TTC549 (cell line): ENCODE measurements at regions not wholly inside any gene's neighbourhood (a gene's known extent, or its start where the extent isn't known, plus 50 kb on each side); places are given as distances from the start of the nearest gene placed in this dataset.
"Not testable (repeated sequence)": the region's sequence is repeated elsewhere in the genome, so short reads cannot be mapped to it uniquely, and the experiment has no call there.

Experiments used
- FAIRE-seq: peaks from 2 replicates; lab custom pipeline; 2012; peaks lifted over from hg19 to GRCh38; lab: Jason Lieb, UNC

DNA sequence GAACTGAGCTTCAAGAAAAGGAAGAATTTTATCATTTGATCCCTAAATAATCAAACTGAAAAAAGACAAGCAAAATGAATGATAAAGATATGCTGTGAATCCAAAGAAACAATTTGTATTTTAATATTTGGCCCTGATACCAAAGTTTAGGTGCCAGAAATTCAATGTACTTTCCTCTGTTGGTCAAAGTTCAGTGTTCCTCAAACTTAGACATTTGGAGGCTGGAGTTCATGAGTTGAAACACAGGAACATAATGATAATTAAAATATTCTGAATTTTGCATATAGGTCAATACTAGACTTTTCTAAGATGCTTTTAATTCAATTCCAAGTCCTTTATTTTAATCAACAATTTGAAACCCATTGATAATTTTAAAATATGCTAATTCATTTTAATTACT, 1007.7 kb upstream of the ATXN7L3B start:
- FAIRE-seq = no peak

DNA sequence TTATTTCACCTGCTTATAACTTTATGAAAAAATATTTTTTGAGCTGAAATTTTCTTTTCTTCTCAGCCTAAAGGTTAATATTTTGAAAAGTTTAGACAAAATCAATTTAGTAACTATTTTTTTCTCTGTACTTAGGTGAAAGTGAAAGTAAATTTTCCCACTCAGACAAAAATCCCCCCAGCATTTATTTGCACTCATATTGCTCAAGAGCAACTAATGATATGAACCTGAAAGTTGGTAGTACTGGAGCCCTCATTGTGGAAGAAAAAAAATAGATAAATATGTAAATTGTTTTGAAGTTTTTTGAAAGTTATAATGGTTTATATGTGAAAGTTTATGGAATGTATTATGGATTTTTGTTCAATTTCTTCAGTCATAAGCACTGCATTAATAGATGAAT, 1005.9 kb upstream of the ATXN7L3B start:
- no peak for FAIRE-seq

DNA sequence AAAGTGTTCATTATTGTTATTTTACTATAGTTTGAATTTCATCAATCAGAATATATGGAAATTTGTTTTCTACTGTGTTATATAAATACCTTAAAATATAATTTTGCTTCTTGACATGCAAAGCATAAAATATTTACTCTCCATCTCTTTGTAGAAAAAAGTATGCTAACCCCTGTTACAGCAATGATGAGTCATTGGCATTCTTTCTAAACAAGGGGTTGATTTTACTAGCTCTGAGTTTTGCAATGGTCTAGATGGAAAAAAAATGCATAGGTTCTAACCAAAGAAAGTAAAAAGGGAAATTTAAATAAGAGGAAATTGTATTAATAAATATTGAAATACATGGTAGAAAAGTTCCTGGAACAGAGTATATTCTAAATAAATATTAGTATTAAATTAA, 990.2 kb upstream of the ATXN7L3B start:
- FAIRE-seq = no peak

DNA sequence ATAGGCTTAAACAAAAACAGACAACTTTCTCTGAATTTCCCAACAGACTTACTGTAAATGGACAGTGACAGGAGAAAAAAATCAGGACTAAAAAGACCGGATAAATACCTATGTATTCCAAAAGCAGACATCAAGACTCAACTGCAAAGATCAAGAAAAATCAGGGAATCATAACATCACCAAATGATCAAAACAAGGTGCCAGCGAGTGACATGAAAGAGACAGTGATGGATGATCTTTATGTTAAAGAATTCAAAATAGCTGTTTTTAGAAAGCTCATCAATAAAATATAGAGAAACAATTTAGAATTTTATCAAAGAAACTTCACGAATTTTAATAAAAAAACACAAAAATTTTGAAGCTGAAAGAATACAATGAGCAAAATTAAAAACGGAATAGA, 952.5 kb upstream of the ATXN7L3B start:
- FAIRE-seq = no peak

DNA sequence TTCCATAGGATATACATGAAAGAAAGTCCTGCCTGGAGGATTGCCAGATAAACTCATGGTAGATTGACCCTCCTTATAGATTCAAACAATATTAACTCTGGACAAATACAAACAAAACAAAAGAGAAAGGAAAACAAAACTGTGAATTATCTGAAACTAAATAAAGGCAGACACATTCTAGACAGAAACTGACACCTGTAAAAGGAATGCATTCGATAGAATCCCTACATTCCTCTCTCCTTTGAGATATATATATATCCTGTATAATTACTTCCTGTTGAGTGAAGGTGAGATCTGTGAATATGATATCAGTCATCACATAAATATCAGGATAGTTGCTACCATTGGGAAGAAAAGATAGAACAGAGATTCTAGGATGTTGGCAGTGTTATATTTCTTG, 948.4 kb upstream of the ATXN7L3B start:
- FAIRE-seq = no peak

DNA sequence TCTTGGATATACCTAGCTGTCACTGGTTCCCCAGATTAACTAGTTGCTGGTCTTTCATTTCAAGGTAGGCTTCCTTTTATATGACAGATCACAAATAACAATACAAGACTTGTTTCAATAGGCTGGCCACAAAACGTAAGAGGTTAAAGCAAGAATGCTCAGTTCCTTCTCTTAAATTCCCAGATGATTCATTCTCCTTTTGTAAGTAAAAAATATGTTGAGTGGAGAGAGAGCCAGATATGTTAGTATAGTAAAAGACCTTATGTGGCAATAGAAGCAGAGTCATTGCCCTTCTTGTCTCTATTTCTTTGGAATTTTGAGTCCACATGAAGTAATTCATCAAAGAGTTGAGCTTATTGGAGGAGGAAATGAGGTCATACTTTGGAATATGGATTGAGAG, 939.0 kb upstream of the ATXN7L3B start:
- FAIRE-seq = no peak

DNA sequence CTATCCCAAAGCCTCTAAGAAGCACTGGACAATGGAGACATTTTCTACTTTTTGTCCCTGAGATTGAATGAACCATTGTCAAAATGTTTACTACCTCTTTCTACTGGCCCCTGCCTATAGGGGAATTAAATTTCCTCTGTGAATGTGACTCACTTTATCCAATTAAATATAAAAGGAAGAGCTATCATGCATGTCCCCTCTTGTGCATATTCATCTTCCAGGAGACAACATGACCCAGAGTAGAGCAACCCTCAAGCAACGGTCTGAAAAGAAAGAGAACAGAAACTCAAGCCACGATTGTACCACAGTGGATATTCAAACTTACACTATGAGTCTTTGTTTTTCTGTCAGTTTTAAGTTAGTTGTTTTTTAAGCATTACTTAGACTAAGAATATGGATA, 938.4 kb upstream of the ATXN7L3B start:
- no peak for FAIRE-seq

DNA sequence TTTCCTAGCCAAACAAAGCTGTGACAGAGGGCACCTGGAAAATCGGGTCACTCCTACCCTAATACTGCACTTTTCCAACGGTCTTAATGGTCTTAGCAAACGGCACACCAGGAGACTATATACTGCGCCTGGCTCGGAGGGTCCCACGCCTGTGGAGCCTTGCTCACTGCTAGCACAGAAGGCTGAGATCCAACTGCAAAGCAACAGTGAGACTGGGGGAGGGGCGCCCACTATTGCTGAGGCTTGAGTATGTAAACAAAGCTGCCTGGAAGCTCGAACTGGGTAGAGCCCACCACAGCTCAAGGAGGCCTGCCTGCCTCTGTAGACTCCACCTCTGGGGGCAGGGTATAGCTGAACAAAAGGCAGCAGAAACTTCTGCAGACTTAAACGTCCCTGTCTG, 931.7 kb upstream of the ATXN7L3B start:
- not testable (repeated sequence) for FAIRE-seq

DNA sequence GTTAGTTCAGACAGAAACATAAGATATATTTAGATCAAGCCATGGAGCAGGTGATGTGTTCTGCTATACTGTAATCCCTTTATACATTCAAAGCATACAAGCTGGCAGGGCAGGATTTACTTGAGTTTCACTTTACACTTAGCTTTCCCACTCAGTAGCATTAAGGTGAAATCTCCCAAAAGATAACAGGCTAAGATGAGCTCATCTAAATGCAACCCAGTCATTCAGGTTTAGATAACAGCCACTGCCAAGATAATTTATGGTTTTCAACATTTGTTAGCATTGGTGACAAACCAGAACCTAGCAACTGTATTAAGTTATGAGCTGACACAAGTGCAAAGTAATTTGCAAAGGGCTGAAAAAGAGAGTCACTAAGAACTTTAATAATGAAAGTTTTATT, 925.1 kb upstream of the ATXN7L3B start:
- FAIRE-seq = no peak

DNA sequence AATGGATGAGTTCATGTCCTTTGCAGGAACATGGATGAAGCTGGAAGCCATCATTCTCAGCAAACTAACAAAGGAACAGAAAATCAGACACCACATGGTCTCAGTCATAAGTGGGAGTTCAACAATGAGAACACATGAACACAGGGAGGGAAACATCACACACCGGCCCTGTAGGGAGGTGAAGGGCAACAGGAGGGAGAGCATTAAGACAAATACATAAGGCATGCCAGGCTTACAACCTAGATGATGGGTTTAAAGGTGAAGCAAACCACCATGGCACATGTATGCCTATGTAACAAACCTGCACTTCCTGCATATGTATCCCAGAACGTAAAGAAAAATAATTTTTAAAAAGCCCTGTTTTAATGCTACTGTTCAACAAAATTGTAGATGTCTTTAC, 914.2 kb upstream of the ATXN7L3B start:
- FAIRE-seq = no peak

DNA sequence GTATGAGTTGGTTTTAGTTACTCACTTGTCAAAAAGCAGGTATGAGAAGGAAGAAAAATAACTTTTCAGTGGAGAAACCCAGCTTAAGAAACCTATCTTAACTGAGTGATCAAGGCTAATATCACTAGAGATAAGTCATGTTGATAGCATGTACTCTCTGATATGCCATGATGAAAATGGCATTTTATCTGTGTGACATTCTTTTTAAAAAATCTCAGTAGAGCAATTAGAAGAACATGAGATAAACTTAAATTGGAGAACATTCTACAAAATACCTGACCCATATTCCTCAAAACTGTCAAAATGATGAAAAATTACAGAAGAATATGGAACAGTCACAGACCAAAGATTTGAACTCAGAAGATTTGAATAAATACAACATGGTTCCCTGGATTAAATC, 912.4 kb upstream of the ATXN7L3B start:
- no peak for FAIRE-seq

DNA sequence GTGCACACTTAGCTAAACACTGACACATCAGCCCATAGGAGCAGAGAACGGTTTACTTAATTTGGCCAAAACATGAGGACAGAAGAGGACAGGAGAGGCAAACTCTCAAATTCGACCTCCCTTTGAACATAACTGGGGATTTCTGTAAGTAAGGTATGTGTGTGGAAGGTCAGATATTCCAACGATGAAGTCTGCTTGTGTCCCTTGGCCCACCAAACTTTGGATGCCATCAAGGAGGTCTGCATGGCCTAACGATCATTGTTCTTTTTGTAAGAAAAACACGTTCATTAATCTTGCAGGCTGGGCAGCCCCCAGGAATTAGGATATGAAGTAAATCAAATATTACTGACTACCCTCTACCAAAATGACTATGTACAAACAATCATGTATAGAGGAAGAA, 908.5 kb upstream of the ATXN7L3B start:
- FAIRE-seq = no peak

DNA sequence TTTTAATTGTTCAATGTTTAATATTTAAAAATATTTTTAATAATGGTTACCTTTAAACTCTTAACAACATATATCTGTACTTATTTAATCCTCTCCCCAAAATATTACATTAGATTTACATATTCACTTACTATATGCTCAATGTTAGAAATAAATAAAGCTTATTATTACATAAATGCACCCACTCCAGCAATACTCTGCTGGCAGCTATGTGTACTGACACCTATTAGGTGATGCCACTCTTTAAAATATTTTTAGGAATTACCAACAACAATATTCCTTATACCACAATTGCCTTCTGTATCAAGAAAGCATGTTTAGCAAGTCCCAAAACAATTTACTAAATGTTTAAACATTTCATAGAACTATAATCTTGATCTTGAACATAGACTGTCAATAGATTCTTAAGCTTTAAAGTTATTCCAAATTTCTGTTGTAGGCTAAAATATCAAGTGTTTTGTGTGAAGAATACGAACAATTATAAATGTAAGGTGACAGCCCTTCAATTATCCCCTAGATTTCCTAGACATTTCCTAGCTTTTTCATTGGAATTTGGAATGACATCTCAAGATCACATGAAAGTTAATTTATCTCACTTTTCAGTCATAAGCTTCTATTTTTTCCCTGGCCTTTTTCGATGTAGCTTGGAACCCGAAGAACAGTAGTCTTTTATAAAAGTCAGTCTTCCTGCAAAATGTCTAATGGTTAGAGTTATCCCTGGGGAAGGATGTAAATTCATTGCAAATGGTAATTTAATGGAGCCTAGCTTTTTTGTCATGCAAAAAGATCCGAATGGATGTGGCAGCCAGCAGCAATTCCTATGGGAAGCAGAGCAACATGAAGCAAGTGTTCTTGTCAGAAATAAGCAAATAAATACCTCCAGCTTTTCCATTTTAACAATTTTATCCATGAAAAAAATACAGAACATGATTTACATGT, 907.5 kb upstream of the ATXN7L3B start:
- no peak for FAIRE-seq

DNA sequence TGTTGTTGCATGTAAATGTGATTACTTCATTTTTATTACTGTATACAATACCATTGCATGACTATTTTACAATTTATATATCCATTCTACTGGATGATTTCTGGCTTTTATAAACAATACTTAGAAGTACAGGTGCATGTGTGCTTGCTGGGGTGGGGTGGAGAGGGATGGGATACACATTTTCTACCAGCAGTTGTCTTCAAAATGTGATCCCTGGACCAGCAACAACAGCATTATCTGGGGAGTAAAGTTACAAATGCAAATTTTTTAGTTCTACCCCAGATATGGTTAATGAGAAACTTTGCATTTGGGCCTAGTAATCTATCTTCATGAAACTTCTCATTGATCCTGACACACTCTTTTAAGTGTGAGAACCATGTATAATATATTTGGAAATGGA, 905.4 kb upstream of the ATXN7L3B start:
- FAIRE-seq = no peak

DNA sequence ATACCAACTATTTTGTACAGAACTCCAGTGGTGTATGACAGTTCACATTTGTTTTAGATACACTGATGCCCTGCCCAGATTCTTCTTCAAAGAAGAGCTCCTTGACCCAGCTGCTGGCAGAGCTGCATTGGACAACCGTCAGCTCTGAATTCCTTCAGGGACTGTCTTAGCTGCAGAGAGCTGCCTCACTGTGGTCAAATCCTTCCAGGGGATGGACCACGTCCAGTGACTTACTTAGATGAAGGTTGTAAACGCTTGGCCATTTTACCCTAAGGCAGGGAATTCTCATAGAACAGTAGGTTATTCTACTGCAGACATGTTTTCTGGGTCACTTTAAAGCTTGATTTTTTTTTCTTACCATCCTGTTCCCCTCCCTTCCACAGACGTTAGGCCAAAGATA, 905.0 kb upstream of the ATXN7L3B start:
- no peak for FAIRE-seq

DNA sequence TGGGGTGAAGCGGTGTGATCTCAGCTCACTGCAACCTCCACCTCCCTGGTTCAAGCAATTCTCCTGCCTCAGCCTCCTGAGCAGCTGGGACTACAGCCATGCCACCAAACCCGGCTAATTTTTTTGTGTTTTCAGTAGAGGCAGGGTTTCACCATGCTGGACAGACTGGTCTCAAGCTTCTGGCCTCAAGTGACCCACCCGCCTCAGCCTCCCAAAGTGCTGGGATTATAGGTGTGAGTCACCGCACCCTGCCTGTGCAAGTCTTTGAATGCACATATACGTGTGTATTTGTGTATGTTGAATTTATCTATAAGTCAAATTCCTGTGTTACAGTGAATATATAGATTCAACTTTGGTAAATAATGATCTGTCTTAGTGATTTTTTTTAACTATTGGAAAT, 898.2 kb upstream of the ATXN7L3B start:
- FAIRE-seq = not testable (repeated sequence)

DNA sequence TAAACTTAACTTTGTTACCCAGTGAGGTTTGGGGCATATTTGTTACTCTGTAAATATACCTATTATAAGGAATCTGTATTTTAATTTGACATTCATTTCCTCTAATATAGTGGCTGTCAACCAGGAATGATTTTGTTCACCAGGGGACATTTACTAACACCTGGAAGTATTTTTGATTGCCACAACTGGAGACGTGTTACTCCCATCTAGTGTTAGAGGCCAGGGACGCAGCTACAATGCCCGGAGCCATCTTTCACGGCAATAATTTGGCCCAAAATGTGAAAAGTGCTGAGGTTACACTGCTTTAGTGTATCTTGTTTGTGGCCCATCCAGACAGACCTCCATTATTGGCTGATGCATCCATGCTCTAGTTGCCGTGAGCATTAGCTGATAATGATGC, 881.3 kb upstream of the ATXN7L3B start:
- no peak for FAIRE-seq

DNA sequence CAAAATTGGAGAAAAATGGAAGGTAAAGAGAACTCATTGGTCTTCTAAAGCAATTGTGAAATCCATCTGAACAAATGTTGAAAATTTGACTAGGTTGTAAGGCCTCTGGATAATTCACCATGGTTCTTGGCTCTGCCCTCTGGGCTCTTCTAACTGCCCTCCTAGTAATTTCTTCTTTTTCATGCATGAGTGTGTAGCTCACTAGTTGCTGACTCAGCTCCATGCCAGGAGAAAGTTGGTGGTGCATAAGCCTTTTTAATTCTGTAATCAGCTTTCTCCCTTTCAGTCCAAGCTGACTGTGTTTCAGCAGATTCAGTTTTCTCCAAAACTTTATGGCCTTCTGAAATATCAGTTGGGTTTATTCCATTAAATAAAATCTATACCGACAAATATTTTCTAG, 877.8 kb upstream of the ATXN7L3B start:
- FAIRE-seq = no peak

DNA sequence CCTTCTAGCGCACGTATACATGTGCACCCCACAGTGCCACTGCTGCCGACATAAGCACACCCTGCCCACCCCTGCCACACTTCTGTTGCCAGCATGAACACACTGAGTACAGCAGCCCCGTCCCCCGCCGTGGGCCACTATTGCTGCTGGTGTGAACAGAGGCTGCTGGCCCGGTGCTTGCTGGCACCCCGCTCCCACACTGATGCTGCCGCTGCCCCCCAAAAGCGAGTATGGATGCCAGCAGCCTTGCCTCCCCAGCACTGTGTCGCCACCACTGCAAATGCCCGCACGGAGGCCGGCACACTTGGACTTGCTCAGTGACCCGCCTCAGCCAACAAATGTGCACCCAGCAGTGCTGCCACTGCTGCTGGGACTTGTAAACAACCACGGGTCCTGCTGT, 872.4 kb upstream of the ATXN7L3B start:
- no peak for FAIRE-seq

DNA sequence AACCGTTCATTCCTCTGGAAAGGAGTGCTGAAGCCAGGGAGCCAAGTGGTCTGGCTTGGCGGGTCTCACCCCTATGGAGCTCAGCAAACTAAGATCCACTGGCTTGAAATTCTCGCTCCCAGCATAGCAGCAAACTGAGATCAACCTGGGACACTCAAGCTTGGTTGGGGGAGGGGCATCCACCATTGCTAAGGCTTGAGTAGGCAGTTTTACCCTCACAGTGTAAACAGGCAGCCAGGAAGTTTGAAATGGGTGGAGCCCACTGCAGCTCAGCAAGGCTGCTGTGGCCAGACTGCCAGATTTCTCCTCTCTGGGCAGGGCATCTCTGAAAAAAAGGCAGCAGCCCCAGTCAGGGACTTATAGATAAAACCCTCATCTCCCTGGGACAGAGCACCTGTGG, 866.1 kb upstream of the ATXN7L3B start:
- not testable (repeated sequence) for FAIRE-seq

DNA sequence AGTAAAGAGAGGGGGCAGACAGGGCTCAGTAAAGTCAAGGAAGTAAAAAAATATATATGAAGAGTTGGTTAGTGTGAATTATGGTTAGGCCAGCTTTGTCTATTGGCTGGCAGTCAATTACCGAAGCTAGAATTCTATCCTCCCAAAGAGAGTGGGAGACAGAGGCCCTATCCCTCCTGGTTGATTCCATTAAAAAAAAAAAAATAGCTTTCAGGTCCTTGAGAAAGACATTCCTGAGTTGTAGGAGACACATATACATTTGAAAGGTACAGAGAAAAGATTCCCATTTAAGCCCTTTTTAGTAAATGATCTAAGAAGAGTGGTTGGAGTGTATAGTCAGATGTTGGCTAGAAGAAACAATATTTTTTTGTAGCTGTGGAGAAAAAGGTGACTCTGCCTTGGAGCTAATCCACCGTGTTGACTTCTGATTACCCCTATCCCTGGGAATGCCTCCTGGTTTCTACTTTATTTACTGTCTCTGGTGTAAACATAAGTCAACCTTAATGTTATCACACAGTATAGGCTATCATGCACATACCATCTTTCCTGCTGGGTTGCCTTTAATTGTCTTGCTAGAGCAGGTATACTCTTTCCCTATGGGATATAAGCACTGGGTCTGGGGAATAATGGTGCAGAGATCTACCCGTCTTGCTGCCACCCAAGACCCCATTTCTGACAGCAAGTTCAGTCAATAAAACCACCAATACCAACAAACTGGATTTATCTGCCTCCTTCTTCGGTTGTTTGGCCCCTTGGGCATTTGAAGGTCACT, 859.9 kb upstream of the ATXN7L3B start:
- FAIRE-seq = no peak

DNA sequence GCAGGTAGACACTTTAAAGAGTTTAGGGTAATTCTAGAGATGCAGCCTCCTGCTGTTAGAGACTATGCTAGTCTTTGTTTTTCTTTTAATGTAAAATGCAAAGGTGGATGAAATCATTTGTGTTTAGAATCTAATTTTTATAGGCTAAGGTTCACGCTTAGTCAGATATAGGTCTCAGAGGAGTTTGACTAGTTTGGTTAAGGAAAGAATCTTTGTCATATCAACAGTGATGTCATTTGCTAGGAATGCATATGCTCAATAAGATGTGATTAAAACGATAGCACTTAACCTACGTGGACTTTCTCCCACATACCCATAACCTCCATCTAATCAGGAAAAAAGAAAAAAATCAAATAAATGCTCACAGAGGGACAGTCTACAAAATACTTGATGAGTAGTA, 859.3 kb upstream of the ATXN7L3B start:
- FAIRE-seq = no peak

DNA sequence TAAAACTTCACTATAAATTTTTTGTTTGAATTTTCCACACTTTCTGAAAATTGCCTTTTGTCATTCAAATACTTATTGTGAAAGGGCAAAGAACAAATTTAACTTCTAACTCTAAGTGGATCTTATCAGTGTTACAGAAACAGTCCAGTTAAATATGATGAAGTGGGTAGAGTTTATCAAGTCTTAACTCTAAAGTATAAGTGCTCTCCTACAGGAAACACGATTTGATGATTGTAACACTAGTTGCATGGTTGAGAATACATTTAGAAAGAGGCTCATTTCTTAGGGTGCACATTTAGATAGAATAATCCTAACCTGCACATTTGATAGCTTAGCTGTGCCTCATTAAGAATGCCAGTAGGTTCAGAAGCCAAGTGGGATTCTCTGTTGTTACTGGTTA, 838.3 kb upstream of the ATXN7L3B start:
- FAIRE-seq = no peak

DNA sequence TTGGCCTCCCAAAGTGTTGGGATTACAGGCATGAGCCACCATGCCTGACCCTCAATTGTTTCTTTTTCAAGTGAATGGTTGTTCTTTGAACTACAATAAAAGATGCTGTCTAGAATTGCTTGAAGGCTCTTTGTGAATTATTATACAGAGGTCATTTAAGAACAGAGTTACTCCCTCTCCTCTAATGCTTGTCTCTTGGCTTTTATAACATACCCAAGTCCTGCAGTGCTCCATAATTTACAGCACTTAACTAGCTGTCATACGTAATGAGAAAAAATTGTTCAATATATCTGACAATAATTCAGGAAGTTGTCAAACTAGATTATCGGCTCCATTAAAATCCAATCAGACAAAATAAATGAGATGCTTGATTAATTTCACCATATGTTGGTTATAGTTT, 823.0 kb upstream of the ATXN7L3B start:
- FAIRE-seq = no peak
